ENCODE measurements at regions not wholly inside any gene's neighbourhood (a gene's known extent, or its start where the extent isn't known, plus 50 kb on each side); places are given as distances from the start of the nearest gene placed in this dataset.

DNA sequence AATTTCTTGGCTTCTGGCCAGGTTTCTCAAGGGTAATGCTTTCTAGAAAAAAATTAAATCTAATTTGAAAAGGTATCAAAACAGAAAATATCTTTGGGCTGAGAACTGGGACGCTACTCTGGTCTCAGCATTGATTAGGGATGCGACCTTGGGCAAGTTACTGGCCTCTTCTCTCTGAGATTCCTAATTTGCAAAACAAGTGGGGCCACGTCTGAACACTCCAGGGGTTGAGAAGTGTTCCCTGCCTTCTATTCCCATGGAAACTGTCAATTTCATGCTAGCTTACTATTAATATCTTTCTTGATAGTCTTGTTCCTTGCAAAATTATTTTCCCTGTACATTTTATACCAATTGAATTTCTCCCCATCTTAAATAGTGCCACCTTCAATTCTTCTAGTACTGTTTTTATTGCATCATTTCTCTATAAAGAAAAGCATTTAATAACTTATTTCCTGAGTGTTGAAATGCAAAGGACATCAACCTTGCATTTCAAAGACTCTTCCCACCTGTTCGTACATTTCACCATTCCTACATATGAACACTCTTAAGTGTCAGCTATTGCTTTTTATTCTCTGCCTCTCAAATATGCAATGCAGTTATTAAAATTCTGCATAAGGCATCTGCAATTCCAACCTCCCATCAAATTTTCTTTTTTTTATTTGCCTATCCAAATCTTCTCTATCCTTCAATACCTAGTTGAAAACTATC, 118.3 kb upstream of the DSEL start:
- POLR2A ChIA-PET (ENCODE audit: low non-redundant PET) = no interaction called here
- H3K27ac ChIP-seq = no peak overlapping the region
- TF ChIP-seq CTCF (conservative IDR thresholded peaks at IDR 0.05; ENCODE audit: low read depth) = no peak
- CTCF ChIA-PET = no interaction called here
- no peak for DNase-seq (ENCODE audit: low spot score)

DNA sequence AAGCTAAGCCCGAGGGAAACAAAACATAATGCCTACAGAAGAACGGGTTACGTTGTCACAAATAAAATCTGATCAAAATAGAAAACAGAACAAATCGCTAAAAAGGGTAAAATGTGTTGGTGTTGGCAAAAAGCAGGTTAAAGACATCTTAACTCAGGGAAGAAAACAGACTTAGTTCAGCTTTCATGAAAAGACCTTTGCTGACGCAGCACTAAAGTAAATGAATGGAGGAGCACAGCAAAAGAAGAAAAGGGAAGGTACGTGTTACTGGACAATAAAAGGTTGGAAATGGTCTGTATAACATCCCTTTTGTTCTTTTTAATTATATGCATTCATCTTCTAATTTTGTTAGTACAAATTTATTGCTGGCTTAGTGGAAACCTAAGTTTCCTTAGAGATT, 117.4 kb upstream of the DSEL start:
- POLR2A ChIA-PET (ENCODE audit: low non-redundant PET) = no interaction called here
- H3K27ac ChIP-seq = no peak overlapping the region
- CTCF ChIA-PET = no interaction called here
- TF ChIP-seq CTCF (conservative IDR thresholded peaks at IDR 0.05; ENCODE audit: low read depth) = no peak
- DNase-seq (ENCODE audit: low spot score) = no peak

GRCh38 chr18:67621906-67622305, 105.4 kb upstream of the DSEL start:
- POLR2A ChIA-PET (ENCODE audit: low non-redundant PET) = no interaction called here
- CTCF ChIA-PET = no interaction called here
- TF ChIP-seq CTCF (conservative IDR thresholded peaks at IDR 0.05; ENCODE audit: low read depth) = no peak
- H3K27ac ChIP-seq = no peak overlapping the region
- no peak for DNase-seq (ENCODE audit: low spot score)

DNA sequence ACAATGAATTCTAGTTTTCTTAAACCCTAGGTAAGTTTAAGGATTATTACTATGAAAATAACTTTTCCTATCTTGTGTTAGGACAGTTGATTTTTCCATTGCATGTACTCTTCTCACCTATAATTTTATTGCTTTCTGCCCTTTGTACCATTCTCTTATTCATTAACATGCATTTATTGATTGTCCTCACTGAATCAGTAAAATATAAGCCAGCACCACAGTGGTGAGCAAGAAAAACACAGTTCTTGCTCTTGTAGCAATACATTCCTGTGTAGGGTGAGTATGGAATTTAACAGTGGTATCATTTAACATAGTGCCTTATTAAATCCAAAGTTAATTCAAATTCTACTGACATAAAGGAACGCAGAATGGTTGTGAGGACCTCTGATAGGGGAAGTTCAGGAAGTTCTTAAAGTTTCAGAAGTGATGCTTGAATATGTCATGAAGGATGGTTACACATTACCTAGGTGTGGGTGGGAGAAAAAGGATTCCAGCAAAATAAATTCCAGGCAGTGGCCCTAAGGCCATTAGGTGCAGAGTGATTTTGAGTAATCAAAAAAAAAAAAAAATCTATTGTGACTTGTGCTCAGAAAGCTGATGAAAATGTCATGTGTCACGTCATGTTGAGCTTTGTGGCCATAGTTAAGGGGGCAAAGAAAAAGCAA, 104.7 kb upstream of the DSEL start:
- CTCF ChIA-PET = no interaction called here

GRCh38 chr18:67618061-67618460, 101.5 kb upstream of the DSEL start:
- no peak overlapping the region for H3K27ac ChIP-seq
- no peak for TF ChIP-seq CTCF (conservative IDR thresholded peaks at IDR 0.05; ENCODE audit: low read depth)
- ChIA-PET POLR2A (ENCODE audit: low non-redundant PET) (no interaction called here), CTCF (no interaction called here)
- DNase-seq (ENCODE audit: low spot score) = no peak

More for the DNA sequence above, 104.7 kb upstream of the DSEL start:
- no peak for TF ChIP-seq CTCF (conservative IDR thresholded peaks at IDR 0.05; ENCODE audit: low read depth)
- no peak for DNase-seq (ENCODE audit: low spot score)
- POLR2A ChIA-PET (ENCODE audit: low non-redundant PET) = no interaction called here
- no peak overlapping the region for H3K27ac ChIP-seq

GRCh38 chr18:67615876-67616275, 99.4 kb upstream of the DSEL start:
- ChIA-PET CTCF (no interaction called here), POLR2A (ENCODE audit: low non-redundant PET) (no interaction called here)
- TF ChIP-seq CTCF (conservative IDR thresholded peaks at IDR 0.05; ENCODE audit: low read depth) = no peak
- H3K27ac ChIP-seq = no peak overlapping the region
- DNase-seq (ENCODE audit: low spot score) = no peak

Data from RWPE1 (cell line).